ENCODE measurements at regions not wholly inside any gene's neighbourhood (a gene's known extent, or its start where the extent isn't known, plus 50 kb on each side); places are given as distances from the start of the nearest gene placed in this dataset.

DNA sequence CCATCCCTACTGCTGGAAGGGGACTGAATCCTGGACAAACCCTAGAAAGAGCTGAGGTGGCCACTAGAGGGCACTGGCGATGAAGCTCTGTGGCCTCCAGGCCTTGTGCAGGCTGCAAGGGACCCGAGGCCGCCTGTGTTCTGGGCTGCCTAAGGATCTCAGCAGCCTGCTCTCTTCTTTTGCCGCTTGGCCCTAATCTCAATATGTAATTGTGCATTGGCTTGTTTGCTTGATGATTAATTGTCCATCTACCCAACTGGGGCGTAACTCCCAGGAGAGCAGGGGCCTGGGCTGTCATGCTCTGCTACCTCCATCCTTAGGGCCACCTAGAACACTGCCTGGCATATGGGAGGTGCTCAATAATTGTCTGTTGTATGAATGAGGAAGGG lies 73.8 kb downstream of the SYNE3 start:
- peak; percentile 76 for DNase-seq (ENCODE audit: extremely low read depth, low read depth)

DNA sequence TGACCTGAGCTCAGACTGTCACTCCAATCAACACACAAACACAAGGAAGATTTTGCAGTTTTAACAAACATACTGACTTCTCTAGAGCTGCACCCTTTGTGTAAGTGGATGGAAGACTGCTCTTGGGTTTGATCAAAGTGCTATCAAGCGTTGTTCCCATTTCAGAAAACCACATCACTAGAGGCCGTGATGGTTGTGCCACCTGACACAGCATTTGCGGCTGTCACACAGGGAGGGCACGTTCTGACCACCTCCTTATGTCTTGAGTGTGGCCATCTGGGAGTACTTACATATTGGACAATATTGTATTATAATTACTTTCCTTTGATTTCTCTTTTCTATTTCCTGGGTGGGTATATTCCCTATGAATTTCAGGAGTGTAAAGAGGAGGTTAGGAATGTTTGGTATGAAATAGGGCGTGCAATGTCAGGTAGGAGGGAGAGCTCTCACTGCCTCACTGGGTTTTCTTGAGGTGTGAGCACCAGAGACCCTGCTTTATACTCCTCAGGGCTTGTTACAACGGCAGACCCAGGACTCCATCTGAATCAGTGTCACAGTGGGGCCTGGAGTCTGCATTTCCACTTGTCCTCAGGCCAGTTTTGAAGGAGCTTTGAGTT lies 74.3 kb downstream of the SYNE3 start:
- DNase-seq (ENCODE audit: extremely low read depth, low read depth): no peak

DNA sequence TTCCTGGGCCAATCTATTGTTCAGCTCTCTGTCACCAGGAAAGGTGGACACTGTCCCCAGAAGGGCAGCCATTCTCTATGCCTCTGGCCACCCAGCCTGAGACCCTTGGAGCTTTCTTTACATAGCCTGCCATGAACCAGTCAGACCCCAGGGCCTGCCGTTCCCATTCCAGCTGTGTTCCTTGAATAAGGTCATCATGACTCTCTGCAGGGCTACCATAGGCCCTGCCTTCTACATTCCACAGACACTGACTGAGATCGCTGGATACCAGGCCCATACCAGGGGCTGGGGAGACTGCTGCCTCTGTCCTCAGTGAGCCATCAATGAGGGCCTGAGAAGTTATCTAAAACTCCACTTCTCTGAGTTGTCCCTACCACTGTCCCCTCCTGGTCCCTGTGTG lies 75.5 kb downstream of the SYNE3 start:
- DNase-seq (ENCODE audit: extremely low read depth, low read depth): no peak

DNA sequence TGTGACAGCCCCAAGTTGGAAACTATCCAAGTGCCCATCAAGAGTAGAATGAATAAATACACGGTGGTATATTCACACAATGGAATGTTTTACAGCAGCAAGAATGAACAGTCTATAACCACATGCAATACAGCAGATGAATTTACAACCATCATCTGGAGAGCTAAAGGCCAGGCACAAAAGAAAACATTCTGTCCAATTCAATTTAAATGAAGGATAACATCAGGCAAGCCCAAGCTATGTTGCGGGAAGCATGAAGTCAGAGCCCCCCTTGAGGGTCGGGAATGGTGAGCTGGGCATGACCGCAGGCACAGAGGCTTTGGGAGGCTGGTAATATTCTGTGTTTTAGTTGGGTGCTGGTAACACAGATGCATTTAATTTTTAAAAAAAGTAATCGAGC lies 76.0 kb downstream of the SYNE3 start:
- no peak for DNase-seq (ENCODE audit: extremely low read depth, low read depth)

DNA sequence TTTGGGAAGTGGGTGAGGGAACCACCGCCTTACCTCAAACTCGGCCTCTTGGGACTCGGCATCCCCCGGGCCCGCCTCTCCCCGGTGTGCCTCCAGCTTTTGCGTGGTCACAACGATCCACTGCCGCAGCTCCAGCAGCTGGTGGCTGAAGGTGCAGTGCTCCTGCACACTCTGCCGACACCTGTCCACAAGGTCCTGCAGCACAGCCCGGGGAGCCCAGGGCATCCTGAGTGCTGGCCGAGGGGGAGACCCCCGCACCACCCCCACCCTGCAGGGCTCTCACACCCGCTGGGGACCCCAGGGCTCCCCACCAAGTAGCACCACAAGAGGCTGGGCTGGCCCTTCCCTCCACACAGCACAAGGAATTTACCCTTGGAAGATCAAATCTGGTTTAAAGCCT lies 76.6 kb downstream of the SYNE3 start:
- DNase-seq (ENCODE audit: extremely low read depth, low read depth): no peak

DNA sequence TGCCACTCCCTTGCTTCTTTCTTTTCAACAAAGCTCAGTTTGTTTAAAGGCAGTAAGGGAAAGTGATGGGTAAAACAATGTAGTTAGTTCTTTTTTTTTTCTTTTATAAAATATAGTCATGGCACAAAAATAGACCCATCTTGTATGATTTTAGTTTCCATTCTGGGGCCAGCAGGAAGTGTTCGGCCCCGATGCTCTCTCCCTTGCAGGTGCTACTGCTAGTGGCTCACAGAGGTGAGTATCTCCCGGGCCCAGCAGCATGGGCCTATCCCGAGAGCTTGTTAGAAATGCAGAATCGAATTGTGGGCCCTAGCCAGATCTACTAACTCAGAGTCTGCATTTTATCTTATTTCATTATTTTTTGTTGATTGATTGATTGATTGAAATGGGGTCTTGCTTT lies 78.7 kb downstream of the SYNE3 start:
- DNase-seq (ENCODE audit: extremely low read depth, low read depth): no peak

DNA sequence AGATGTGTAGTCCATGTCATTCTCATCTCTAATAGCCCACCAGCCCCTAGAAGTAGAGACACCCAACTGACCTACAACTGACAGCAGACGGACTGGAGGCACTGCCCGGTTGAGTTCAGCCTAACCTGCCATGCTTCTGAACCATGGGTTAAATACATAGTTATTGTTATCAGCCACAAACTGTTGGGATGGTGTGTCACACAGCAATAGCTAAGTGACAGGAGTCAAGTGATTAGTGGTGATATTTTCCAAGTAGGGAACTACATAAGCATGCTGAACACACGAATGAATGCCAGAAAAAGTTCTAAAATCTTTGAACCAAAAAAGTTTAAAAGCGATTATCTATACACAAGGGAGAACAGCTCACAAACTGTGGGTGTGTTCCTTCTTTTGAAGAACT lies 80.1 kb downstream of the SYNE3 start:
- DNase-seq (ENCODE audit: extremely low read depth, low read depth): no peak

DNA sequence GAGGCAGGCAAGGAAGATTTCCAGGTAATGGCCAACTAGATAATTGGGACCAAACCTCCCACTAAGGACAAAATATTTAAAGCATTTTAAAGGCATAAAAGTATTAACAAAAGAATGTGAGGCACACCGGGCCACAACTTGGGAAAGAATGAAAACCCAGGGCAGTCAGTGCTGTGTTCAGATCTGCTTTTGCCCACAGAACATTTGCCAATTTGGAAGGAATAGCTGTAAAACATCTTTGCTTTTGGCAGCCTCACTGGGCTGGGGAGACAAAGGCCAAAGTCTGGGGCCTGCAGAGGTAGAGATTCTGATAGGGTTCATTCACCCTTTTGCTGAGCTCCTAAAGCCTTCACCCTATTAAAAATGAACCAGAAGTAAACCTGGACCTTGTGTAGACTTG lies 82.3 kb downstream of the SYNE3 start:
- no peak for DNase-seq (ENCODE audit: extremely low read depth, low read depth)

DNA sequence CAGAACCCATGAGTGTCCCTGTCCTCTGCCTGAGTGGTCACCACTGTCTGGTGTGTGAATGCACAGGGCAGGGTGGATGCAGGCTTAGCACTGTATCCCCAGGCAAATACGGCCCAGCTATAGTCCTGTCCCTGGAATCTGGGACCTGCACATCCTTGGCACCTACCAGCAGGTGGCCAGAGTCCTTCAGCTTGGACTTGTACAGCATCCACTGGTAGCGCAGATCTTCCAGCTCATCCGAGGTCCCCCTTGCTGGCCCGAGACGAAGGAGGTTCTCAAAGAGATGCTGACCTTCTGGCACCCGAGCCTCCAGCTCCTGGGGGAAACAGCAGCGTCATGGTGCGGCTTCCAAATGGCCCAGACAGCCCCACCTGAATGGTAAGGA lies 83.4 kb downstream of the SYNE3 start:
- no peak for DNase-seq (ENCODE audit: extremely low read depth, low read depth)

DNA sequence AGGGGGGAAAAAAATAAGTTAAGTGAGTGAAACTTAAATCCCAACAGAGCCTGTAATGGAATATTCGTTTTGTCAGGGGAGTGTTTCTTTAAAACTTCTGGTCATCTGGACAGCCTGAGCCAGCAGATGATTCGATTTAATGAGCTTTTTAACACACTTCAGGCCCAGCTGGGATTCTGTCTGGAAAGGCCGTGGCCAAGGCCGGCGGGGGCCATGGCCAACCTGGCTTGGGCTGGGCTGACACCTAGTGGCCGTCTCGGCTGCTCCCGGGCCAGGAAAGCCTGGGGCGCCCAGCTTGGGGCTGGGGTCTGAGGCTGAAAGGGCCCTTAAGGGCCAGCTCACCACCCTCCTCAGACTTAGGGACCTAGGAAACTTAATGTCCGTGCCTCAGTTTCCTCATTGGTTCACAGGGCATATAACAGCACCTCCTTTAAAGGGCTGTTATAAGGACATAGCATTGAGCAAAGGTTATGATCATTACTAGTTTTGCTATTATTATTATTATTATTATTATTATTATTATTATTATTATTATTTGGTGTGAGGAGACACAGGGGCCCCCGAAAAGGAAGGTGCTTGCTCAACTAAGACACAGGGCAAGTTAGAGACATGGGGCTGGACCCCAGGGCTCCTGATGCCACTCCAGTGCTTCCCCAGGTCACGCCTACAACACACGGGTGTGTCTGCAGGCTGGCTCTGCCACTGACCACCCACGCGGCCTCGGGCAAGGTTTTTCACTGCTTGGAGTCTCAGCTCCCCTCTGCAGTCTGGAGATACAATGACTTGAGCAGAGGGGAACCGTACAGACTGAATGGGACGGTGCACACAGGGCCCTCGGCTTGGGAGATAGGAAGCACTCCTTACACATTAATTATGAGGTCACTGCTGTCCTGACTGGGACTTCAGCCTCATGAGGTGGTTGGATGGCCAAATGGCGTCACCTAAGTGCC lies 84.0 kb downstream of the SYNE3 start:
- peak; percentile 30 for DNase-seq (ENCODE audit: extremely low read depth, low read depth)

DNA sequence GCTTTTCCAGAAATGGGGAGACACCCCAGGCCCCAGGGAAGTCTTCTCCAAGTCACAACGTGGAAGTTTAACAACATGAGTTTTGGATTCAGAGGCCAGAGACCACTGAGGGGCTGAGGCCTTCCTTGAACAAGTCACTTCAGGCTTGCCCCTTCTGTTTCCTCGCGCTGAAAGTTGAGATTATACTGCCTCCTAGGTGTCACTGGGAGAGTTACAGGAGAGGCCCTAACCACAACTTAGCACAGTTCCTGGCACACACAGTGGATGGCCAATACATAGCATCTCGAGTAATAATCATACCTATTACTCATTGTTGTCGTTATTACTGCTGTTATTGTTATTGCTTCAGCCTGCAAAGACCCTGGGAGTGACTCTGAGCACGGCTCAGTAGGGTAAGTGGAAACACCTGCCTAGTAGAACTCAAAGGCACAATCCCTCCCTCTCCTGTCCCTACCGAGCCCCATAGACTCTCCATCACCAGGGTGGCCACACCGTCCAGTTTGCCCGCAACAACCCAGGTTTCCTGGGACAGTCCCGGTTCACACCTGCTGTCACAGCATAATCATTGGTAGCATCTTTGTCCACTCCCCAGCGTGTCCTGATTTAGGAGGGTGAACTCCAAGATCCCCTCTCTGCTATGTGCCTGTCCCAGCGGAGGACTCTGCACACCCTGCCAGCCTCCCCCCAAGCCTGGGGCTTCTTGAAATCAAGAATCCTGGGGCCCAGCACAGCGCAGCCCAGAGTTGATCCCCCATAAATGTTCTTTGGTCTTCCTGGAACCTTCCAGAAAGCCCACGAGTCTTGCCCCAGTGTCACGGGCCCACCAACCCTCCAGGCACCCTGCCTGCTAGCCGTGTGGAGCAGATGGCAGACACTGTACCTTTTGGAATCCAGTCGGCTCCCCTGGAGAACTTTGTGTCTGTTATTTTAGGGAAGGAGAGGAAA lies 85.0 kb downstream of the SYNE3 start:
- peak; percentile 11 for DNase-seq (ENCODE audit: extremely low read depth, low read depth)

DNA sequence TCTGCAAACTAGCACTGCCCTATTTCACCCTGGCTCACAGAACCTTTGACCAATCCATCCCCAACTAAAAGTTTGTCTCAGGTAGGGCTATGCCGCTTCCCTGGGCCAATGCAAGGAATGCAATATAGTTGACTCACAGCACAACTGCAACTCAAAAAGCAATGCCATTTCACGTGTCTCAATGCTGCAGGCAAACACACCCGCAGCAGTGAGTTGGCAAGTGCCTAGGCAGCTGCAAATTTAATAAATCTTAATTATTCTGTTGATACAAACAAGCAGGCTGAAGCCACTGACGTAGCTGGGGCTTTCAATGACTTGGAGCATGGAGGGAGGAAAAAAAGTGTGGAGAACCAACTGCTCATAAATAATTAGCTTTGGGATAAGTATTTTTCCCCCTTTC lies 87.9 kb downstream of the SYNE3 start:
- DNase-seq (ENCODE audit: extremely low read depth, low read depth): no peak

DNA sequence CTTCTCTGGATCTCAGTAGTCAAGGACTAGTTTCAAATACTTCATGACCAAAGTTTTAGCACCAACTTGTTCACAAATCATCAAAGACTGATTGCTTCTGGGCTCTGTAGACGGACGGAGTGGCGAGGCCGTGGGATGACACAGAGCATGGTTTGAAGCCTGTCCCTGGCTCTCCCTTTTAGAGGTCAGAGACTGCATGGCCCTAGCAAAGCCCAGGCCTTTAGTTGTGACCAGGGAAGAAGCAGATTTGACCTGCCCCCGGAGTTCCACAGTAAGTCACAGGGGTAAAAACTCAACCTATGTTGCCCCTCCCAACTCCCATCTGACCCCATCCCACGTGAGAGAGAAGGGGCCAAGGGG lies 90.4 kb downstream of the SYNE3 start:
- DNase-seq (ENCODE audit: extremely low read depth, low read depth): no peak

DNA sequence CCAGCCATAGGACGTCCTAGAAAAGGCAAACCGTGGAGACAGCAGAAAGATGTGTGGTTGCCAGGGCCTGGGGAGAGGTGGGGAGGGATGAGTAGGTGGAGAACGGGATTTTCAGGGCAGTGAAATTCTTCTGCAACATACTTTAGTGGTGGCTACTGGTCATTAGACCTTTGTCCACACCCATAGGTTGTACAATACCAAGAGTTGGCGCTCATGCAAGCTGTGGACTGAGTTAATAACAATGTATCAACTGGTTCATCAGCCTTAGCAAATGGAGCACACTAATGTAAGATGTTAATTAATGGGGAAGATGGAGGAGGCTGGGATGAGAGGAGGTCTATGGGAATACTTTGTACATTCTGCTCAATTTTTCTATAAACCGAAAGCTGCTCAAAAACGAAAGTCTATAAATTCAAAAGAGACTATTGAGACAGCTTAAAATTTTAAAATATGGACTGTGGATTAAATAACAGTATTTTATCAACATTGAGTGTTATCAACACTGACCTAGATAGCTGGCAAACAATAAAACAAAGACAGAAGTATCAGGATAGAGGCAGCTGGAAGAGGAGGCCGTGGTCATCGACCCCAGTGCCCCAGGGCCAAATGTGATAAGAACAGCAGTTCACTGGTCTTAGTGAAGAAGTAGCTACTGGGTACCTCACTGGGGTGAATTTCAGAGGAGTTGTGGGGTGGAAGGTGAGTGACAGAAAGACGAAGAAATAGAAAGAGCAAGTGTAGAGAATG lies 90.9 kb downstream of the SYNE3 start:
- no peak for DNase-seq (ENCODE audit: extremely low read depth, low read depth)

DNA sequence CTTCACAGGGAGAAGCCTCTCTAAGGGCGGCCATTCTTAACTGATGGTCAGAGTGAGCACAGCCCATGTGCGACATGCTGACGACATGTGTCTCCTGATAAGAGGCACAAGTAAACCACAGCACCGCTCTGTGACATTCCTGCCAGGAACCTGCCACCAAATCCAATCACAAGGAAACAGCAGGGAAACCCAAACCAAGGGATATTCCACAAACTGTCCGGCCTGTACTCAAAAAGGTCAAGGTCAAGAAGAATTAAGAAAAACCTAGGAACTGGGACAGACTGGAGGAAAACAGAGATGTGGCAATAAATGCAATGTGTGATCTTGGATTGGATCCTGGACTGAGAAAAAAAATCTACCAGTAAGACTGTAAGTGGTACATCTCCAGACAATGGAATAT lies 91.9 kb downstream of the SYNE3 start:
- DNase-seq (ENCODE audit: extremely low read depth, low read depth): no peak

DNA sequence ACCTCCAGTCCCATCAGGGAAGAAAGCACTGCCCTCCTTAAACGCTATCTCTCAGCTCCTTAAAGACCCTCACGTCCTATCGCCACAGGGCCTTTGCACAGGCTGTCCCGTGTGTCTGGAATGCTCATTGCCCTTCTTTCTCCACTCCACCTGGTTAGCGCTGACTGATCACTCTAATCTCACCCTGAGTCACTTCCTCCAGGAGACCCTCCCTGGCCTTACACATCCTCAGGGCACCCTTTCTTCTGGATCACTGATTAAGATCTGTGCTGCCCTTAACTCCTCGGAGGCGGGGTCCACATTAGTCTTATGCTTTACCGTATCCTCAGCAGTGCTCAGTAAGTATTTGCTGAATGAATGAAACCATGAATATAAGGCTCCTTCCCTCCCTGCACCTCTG lies 94.7 kb downstream of the SYNE3 start:
- no peak for DNase-seq (ENCODE audit: extremely low read depth, low read depth)

DNA sequence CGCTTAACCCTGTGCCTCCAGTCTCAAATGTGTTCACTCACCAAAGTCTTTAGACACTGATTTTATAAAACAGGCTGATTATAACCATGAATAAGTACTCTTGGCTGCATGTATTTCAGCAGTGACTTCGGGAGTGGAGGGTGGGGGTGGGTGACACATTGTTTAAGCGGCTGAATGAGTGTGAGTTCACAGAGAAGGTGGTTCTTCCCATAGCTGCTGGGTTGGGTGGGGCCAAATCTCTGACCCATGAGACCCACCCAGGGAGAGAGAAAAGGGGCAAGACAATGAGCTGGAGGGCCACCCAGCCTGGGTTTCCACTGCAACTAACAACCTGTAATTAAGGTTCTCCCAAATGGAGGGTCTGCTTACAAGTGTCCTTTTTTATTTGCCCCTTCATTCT lies 96.4 kb downstream of the SYNE3 start:
- no peak for DNase-seq (ENCODE audit: extremely low read depth, low read depth)

DNA sequence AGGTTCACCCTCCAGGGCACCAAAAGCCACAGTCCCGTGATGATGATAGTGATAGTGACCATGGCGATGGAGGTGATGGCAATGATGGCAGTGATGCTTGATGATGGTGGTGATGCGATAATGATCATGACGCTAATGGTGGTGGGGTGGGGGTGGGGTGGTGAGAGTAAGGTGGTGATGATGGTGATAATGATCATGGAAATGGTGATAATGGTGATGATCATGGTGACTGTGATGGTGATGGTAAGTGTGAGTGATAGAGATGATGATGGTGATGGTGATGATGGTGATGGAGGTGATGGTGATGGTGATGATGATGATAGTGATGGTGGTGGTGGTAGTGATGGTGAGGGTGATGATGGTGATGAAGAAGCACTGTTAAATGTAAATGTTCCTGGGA lies 96.9 kb downstream of the SYNE3 start:
- no peak for DNase-seq (ENCODE audit: extremely low read depth, low read depth)

DNA sequence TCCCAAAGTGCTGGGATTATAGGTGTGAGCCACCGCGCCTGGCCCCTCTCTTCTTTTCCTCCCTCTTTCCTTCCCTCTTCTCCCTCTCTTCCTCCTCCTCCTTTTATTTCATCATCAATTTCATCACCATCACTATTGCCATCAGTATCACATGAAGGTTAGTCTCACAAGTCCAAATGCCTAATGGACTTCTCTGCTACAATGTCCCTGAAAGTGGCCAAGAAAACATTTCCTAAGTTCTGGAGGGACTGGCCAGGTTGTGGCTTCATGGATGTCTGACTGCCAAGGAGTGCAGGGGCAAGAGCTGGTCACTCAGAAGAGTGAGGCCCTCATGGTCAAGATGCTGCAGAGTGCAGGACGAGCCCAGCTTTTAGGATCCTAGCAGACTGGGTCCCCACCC lies 97.6 kb downstream of the SYNE3 start:
- DNase-seq (ENCODE audit: extremely low read depth, low read depth): no peak

DNA sequence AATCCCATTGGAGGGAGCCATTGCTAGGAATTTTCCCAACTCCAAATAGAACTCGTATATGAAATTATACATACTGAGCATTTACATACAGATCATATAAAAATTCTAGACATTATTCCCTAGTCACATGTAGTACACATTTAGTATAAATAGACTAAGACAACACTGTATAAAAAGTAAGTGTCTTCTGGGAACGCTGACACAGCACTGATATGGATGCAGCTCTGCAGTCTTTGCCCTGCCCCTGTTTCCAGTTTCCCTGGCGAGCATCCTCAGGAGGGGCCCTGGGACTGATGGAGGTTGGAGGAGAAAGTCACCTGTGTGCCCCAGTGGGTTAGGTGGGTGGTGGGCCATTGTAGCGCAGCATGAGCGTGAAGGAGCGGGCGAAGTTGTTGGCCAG lies 97.8 kb upstream of the CLMN start:
- no peak for DNase-seq (ENCODE audit: extremely low read depth, low read depth)

DNA sequence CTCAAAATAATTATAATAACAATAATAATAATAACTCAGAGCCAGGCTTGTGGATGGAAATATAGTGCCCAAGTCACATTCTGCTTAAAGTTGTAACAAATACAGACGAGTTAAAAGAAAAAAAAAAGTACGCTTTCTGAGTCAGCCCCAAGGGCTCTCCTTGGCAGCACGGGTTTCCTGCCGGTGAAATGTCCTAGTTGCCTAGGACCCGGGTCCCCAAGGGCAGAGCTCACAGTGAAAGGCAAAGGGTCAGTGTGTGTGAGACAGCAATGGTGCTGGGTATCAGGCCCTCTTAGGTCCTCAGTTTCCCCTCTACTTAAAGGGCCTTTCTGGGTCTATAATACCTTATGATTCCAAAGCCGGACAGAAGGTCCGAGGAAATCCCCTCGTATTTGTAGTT lies 96.3 kb upstream of the CLMN start:
- DNase-seq (ENCODE audit: extremely low read depth, low read depth): no peak
